KMS-11 (cell line): ENCODE measurements at regions not wholly inside any gene's neighbourhood (a gene's known extent, or its start where the extent isn't known, plus 50 kb on each side); places are given as distances from the start of the nearest gene placed in this dataset.

Experiments used
- H2AFZ ChIP-seq: fragments of 200-600 bp; sonication (generic); 2 replicates; pipeline ENCODE4 v1.6.1; 2016; ENCODE audit warnings: antibody characterized with exemption, mixed run types, low read depth
- H3K27ac ChIP-seq: fragments of 200-600 bp; sonication (generic); 2 replicates; pipeline ENCODE4 v1.6.1; 2016; ENCODE audit warnings: mild to moderate bottlenecking, mixed run types
- H3K27me3 ChIP-seq: fragments of 200-600 bp; sonication (generic); 2 replicates; pipeline ENCODE4 v1.6.1; 2017; ENCODE audit warnings: mild to moderate bottlenecking, low read depth, mixed run types, moderate library complexity; ENCODE audit not compliant: insufficient read depth
- H3K36me3 ChIP-seq: fragments of 200-600 bp; sonication (generic); 2 replicates; pipeline ENCODE4 v1.6.1; 2017; ENCODE audit warnings: mild to moderate bottlenecking, mixed run types; ENCODE audit not compliant: insufficient read depth
- H3K4me1 ChIP-seq: fragments of 200-600 bp; sonication (generic); 2 replicates; pipeline ENCODE4 v1.6.1; 2016; ENCODE audit warnings: mild to moderate bottlenecking, low read depth, mixed run types; ENCODE audit not compliant: poor library complexity, severe bottlenecking
- H3K4me2 ChIP-seq: fragments of 200-600 bp; sonication (generic); 2 replicates; pipeline ENCODE4 v1.7.0; 2016; ENCODE audit warnings: mild to moderate bottlenecking, mixed run types
- H3K4me3 ChIP-seq: fragments of 200-600 bp; sonication (generic); IDR thresholded peaks from 2 replicates; pipeline ENCODE4 v1.6.1; 2017; ENCODE audit warnings: low read depth, low read length, mixed read lengths; ENCODE audit not compliant: insufficient read depth
- H3K79me2 ChIP-seq: fragments of 200-600 bp; sonication (generic); 2 replicates; pipeline ENCODE4 v1.6.1; 2016; ENCODE audit warnings: low read depth, mixed run types; ENCODE audit not compliant: insufficient read depth
- H3K9ac ChIP-seq: fragments of 200-600 bp; sonication (generic); 2 replicates; pipeline ENCODE4 v1.6.1; 2016; ENCODE audit warnings: mild to moderate bottlenecking, mixed run types
- H4K20me1 ChIP-seq: fragments of 200-600 bp; sonication (generic); 2 replicates; pipeline ENCODE4 v1.6.1; 2016; ENCODE audit warnings: mild to moderate bottlenecking, mixed run types; ENCODE audit not compliant: insufficient read depth
- TF ChIP-seq, protein P1 (sequence below): fragments of 200-600 bp; sonication (generic); conservative IDR thresholded peaks from 2 replicates; pipeline ENCODE4 v1.6.1; 2017; ENCODE audit warnings: low read depth, mild to moderate bottlenecking, antibody characterized with exemption, low read length, moderate library complexity, mixed read lengths

DNA sequence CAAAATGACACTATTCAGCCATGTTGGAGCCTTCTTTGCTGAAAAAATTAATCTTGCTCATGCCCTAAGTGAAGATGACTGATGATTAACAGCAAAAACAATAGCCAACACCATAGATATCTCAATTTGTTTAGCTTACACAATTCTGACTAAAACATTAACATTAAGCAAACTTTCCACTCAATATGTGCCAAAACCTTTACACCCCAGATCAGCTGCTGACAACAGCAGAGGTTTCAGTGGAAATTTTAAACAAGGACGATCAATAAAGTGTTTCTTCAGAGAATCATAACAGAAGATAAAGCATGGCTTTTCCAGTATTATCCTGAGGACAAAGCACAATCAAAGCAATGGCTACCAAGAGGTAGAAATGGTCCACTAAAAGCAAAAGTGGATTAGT is 254.4 kb upstream of the GRAMD2B start:
- no peak overlapping the region for H3K4me2 ChIP-seq
- H3K79me2 ChIP-seq: no peaks in the 10 kb centered on the region
- no peak overlapping the region for H3K27ac ChIP-seq
- H3K36me3 ChIP-seq: no peaks in the 10 kb centered on the region
- TF ChIP-seq, protein P1, sequence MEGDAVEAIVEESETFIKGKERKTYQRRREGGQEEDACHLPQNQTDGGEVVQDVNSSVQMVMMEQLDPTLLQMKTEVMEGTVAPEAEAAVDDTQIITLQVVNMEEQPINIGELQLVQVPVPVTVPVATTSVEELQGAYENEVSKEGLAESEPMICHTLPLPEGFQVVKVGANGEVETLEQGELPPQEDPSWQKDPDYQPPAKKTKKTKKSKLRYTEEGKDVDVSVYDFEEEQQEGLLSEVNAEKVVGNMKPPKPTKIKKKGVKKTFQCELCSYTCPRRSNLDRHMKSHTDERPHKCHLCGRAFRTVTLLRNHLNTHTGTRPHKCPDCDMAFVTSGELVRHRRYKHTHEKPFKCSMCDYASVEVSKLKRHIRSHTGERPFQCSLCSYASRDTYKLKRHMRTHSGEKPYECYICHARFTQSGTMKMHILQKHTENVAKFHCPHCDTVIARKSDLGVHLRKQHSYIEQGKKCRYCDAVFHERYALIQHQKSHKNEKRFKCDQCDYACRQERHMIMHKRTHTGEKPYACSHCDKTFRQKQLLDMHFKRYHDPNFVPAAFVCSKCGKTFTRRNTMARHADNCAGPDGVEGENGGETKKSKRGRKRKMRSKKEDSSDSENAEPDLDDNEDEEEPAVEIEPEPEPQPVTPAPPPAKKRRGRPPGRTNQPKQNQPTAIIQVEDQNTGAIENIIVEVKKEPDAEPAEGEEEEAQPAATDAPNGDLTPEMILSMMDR: no peak
- H3K27me3 ChIP-seq: no peaks in the 10 kb centered on the region
- no peaks in the 10 kb centered on the region for H4K20me1 ChIP-seq
- no peaks in the 10 kb centered on the region for H3K4me1 ChIP-seq
- no peak overlapping the region for H2AFZ ChIP-seq
- no peak overlapping the region for H3K4me3 ChIP-seq
- H3K9ac ChIP-seq: no peak overlapping the region

DNA sequence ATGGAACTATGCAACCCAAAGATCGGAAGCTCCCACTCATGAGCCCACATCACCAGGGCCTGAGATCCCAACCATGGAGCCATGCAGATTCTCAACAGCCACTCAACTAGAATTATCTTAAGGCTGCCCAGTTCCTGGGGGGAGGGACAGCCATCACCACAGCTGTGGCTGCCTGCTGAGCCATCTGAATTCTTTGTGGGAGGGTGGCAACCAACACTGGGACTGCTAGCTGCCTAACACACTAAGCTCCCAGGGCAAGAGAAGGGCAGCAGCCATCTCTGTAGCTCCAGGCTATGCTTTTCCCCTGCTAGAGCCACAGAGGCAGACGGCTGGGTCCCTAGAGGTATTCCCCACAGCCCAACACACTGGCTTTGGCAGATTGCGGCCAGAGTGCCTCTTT is 251.3 kb upstream of the GRAMD2B start:
- H2AFZ ChIP-seq: no peak overlapping the region
- no peaks in the 10 kb centered on the region for H3K36me3 ChIP-seq
- no peaks in the 10 kb centered on the region for H4K20me1 ChIP-seq
- no peak overlapping the region for H3K9ac ChIP-seq
- H3K4me2 ChIP-seq: no peak overlapping the region
- TF ChIP-seq, protein P1: no peak
- H3K4me1 ChIP-seq: no peaks in the 10 kb centered on the region
- H3K79me2 ChIP-seq: no peaks in the 10 kb centered on the region
- H3K27ac ChIP-seq: no peak overlapping the region
- no peak overlapping the region for H3K4me3 ChIP-seq
- no peaks in the 10 kb centered on the region for H3K27me3 ChIP-seq

DNA sequence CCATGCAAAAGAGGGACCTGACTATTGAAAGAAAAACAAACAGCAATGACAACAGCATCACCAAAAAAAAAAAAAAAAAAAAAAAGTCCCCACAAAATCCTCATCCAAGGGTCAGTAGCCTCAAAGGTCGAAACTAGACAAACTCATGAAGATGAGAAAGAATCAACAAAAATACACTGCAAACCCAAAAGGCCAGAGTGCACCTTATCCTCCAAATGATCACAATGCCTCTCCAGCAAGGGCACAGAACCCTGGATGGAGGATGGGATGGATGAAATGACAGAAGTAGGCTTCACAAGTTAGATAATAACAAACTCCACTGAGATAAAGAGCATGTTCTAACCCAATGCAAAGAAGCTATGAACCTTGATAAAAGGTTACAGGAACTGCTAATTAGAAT is 250.4 kb upstream of the GRAMD2B start:
- no peak overlapping the region for H3K27ac ChIP-seq
- H2AFZ ChIP-seq: no peak overlapping the region
- no peaks in the 10 kb centered on the region for H3K27me3 ChIP-seq
- no peak overlapping the region for H3K4me2 ChIP-seq
- H3K4me3 ChIP-seq: no peak overlapping the region
- no peaks in the 10 kb centered on the region for H3K36me3 ChIP-seq
- no peaks in the 10 kb centered on the region for H4K20me1 ChIP-seq
- no peaks in the 10 kb centered on the region for H3K4me1 ChIP-seq
- no peak overlapping the region for H3K9ac ChIP-seq
- TF ChIP-seq, protein P1: no peak
- no peaks in the 10 kb centered on the region for H3K79me2 ChIP-seq

DNA sequence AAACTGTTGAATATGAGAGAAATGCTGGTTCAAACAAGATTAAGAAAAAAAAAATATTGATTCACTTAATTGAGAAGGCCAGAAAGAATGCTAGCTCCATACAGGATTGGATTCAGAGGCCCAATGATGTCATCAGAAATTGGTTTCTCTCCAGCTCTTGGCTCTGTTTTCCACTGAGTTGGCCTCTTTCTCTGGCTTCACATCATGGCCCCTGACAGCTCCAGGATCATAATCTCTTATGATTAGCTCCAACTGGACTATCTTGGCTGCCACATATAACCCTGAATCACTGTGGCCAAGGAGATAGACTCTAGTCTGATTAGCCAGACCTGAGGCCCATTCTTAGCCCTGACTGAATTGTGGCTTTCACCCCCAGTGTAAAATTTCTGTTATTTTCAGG is 244.7 kb upstream of the GRAMD2B start:
- Histone ChIP-seq H4K20me1 (no peaks in the 10 kb centered on the region), H3K27me3 (no peaks in the 10 kb centered on the region), H3K9ac (no peak overlapping the region), H3K4me1 (no peaks in the 10 kb centered on the region), H3K79me2 (no peaks in the 10 kb centered on the region), H3K4me2 (no peak overlapping the region), H3K36me3 (no peaks in the 10 kb centered on the region), H3K27ac (no peak overlapping the region), H3K4me3 (no peak overlapping the region), H2AFZ (no peak overlapping the region)
- TF ChIP-seq, protein P1: no peak
